ENCODE measurements at regions not wholly inside any gene's neighbourhood (a gene's known extent, or its start where the extent isn't known, plus 50 kb on each side); places are given as distances from the start of the nearest gene placed in this dataset.

- H3K4me1 ChIP-seq (replicated peaks in 1 of 2) = no peaks in the 10 kb centered on the region
- in situ Hi-C loops (cut with MboI; ENCODE audit: low pct_unique_long_range_greater_than_20kb in 2 of 9, low sequenced_read_pairs in 9 of 9, unreplicated experiment in 9 of 9) = no loop called here
- WGBS, 10 experiments = 0 to 100% (median 75%) methylated on average over 1 to 2 of the region's 2 CpGs; no CpG with 5 or more reads in 1 of the 10 experiments
- no peak overlapping the region for H3K27ac ChIP-seq
- no peak for ATAC-seq (replicated peaks in 6 of 8)
- no peak overlapping the region for H3K4me3 ChIP-seq
Measured at GRCh38 chr19:28530406-28531035, 682.4 kb downstream of the UQCRFS1 start.

GRCh38 chr19:28526038-28526437, 686.9 kb downstream of the UQCRFS1 start:
- in situ Hi-C loops (cut with MboI; ENCODE audit: low pct_unique_long_range_greater_than_20kb in 2 of 9, low sequenced_read_pairs in 9 of 9, unreplicated experiment in 9 of 9) = no loop called here
- Histone ChIP-seq H3K27ac (no peak overlapping the region), H3K4me3 (no peak overlapping the region), H3K4me1 (replicated peaks in 1 of 2) (peaks cover 0 to 5% of the 10 kb centered on the region in 2 donors)
- ATAC-seq (replicated peaks in 6 of 8) = peak in 2 of 8 experiments; percentile 55 to 69
- WGBS, 10 experiments = 0 to 100% (median 46%) methylated on average over 1 to 2 of the region's 2 CpGs; no CpG with 5 or more reads in 2 of the 10 experiments

GRCh38 chr19:28523619-28524018, 689.3 kb downstream of the UQCRFS1 start:
- no peak for ATAC-seq (replicated peaks in 6 of 8)
- WGBS, 10 experiments = 8 to 100% (median 75%) methylated on average over 1 to 4 of the region's 4 CpGs; no CpG with 5 or more reads in 1 of the 10 experiments
- Histone ChIP-seq H3K4me3 (no peak overlapping the region), H3K4me1 (replicated peaks in 1 of 2) (peaks cover 9 to 28% of the 10 kb centered on the region in 2 donors), H3K27ac (no peak overlapping the region)
- in situ Hi-C loops (cut with MboI; ENCODE audit: low pct_unique_long_range_greater_than_20kb in 2 of 9, low sequenced_read_pairs in 9 of 9, unreplicated experiment in 9 of 9) = no loop called here

- Histone ChIP-seq H3K27ac (no peak overlapping the region), H3K4me1 (replicated peaks in 1 of 2) (peaks cover 9 to 28% of the 10 kb centered on the region in 2 donors), H3K4me3 (no peak overlapping the region)
- 27 to 97% (median 55%) methylated on average over 2 to 6 of the region's 8 CpGs; no CpG with 5 or more reads in 4 of the 10 experiments for WGBS, 10 experiments
- in situ Hi-C loops (cut with MboI; ENCODE audit: low pct_unique_long_range_greater_than_20kb in 2 of 9, low sequenced_read_pairs in 9 of 9, unreplicated experiment in 9 of 9) = no loop called here
- ATAC-seq (replicated peaks in 6 of 8) = peak in 2 of 8 experiments; percentile 4 to 5
Measured at GRCh38 chr19:28522545-28522922, 690.4 kb downstream of the UQCRFS1 start.

- in situ Hi-C loops (cut with MboI; ENCODE audit: low pct_unique_long_range_greater_than_20kb in 2 of 9, low sequenced_read_pairs in 9 of 9, unreplicated experiment in 9 of 9) = no loop called here
- H3K4me3 ChIP-seq = no peak overlapping the region
- no peak for ATAC-seq (replicated peaks in 6 of 8)
- no peak overlapping the region for H3K27ac ChIP-seq
- peaks cover 9 to 28% of the 10 kb centered on the region in 2 donors for H3K4me1 ChIP-seq (replicated peaks in 1 of 2)
- 18 to 94% (median 78%) methylated on average over 2 to 7 of the region's 9 CpGs for WGBS, 10 experiments
Measured at GRCh38 chr19:28521614-28522544, 691.1 kb downstream of the UQCRFS1 start.

DNA sequence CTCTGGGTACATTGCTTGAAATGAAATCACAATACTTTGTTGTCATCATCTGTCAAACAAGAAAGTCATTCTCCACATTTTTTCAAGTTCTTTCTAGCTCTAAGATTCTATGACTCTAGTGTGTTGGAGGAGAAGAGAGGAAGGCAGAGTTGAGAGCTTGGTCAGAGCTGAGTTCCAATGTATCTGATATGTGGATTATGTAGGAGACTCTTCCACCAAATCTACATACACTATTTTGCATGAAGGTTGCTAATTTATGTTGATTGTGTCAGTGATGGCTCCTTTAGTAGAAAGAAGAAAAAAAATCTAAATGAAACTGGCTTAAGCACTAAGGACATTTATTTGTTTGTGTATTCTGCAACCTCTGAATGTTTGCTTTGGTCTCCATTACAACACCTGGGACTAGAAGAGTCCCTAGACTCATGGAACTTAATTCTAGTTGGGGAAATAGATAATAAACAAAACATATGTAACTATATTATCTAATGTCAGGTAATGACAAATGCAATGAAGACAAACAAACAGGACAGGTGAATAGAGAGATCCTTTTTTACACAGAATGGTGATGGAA, 691.9 kb downstream of the UQCRFS1 start:
- no peak overlapping the region for H3K27ac ChIP-seq
- ATAC-seq (replicated peaks in 6 of 8) = peak in 3 of 8 experiments; percentile 59 to 76 (median 62)

GRCh38 chr19:28519952-28520861, 692.7 kb downstream of the UQCRFS1 start:
- Histone ChIP-seq H3K4me1 (replicated peaks in 1 of 2) (peaks cover 9 to 28% of the 10 kb centered on the region in 2 donors), H3K4me3 (no peak overlapping the region), H3K27ac (peak overlapping the region; percentile 23 to 44)
- WGBS, 10 experiments = 0 to 70% (median 40%) methylated on average over 2 to 12 of the region's 15 CpGs; no CpG with 5 or more reads in 1 of the 10 experiments
- in situ Hi-C loops (cut with MboI; ENCODE audit: low pct_unique_long_range_greater_than_20kb in 2 of 9, low sequenced_read_pairs in 9 of 9, unreplicated experiment in 9 of 9) = no loop called here
- ATAC-seq (replicated peaks in 6 of 8) = peak; percentile 74 to 100 (median 98)

More for the DNA sequence above, 691.9 kb downstream of the UQCRFS1 start:
- Histone ChIP-seq H3K4me1 (replicated peaks in 1 of 2) (peaks cover 9 to 28% of the 10 kb centered on the region in 2 donors), H3K4me3 (no peak overlapping the region)
- in situ Hi-C loops (cut with MboI; ENCODE audit: low pct_unique_long_range_greater_than_20kb in 2 of 9, low sequenced_read_pairs in 9 of 9, unreplicated experiment in 9 of 9) = no loop called here

- WGBS, 10 experiments = 40 to 86% (median 64%) methylated on average over 1 to 6 of the region's 8 CpGs; no CpG with 5 or more reads in 3 of the 10 experiments
- no peak for ATAC-seq (replicated peaks in 6 of 8)
- H3K4me3 ChIP-seq = no peak overlapping the region
- in situ Hi-C loops (cut with MboI; ENCODE audit: low pct_unique_long_range_greater_than_20kb in 2 of 9, low sequenced_read_pairs in 9 of 9, unreplicated experiment in 9 of 9) = no loop called here
- peak overlapping the region in 1 of 2 donors; percentile 44 for H3K27ac ChIP-seq
- peaks cover 9 to 30% of the 10 kb centered on the region in 2 donors for H3K4me1 ChIP-seq (replicated peaks in 1 of 2)
Measured at GRCh38 chr19:28519218-28519779, 693.7 kb downstream of the UQCRFS1 start.

DNA sequence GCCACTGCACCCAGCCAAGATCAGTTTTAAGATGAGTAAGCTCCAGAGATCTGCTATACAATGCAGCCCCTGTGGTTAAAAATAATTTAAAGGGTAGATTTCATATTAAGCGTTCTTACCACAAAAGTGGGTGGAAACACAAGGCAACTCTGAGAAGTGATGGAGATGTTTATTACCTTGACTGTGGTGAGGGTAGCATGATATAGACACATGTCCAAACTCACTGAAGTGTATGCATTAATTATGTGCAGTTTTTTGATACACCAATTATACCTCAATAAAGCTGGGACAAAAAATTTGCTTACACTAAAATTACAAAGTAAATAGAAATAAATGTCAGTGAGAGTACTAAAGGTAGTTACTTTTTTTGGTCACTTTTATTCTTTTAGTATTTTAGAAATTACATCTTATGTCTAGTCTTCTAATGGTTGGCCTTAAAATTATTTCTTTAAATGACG, 696.5 kb downstream of the UQCRFS1 start:
- 32 to 100% (median 89%) methylated on average over 1 to 2 of the region's 2 CpGs; no CpG with 5 or more reads in 1 of the 10 experiments for WGBS, 10 experiments
- in situ Hi-C loops (cut with MboI; ENCODE audit: low pct_unique_long_range_greater_than_20kb in 2 of 9, low sequenced_read_pairs in 9 of 9, unreplicated experiment in 9 of 9) = no loop called here
- ATAC-seq (replicated peaks in 6 of 8) = no peak
- peaks cover 9 to 32% of the 10 kb centered on the region in 2 donors for H3K4me1 ChIP-seq (replicated peaks in 1 of 2)
- no peak overlapping the region for H3K27ac ChIP-seq
- no peak overlapping the region for H3K4me3 ChIP-seq

- in situ Hi-C loops (cut with MboI; ENCODE audit: low pct_unique_long_range_greater_than_20kb in 2 of 9, low sequenced_read_pairs in 9 of 9, unreplicated experiment in 9 of 9) = no loop called here
- H3K4me1 ChIP-seq (replicated peaks in 1 of 2) = peaks cover 3 to 9% of the 10 kb centered on the region in 2 donors
- H3K4me3 ChIP-seq = no peak overlapping the region
- 42 to 64% methylated on average over 1 to 2 of the region's 3 CpGs; no CpG with 5 or more reads in 8 of the 10 experiments for WGBS, 10 experiments
- no peak for ATAC-seq (replicated peaks in 6 of 8)
- H3K27ac ChIP-seq = no peak overlapping the region
Measured at GRCh38 chr19:28514166-28514565, 698.8 kb downstream of the UQCRFS1 start.

DNA sequence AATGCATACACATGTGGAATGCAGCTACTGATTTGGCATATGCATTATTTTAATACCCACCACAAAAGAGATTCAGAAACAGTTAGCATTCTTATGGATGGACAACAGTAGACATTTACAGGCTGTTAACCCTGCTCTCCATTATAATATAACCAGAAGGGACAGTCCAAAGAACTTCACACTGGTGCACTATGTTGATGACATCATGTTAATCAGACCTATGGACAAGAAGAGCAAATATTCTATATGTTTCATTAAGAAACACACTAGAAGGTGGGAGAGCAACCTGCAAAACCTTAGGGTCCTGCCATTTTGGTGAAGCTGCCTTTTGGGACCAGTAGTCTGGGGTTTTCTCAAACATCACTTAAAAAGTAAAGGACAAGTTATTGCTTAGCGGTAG, 701.3 kb downstream of the UQCRFS1 start:
- ATAC-seq (replicated peaks in 6 of 8) = peak in 2 of 8 experiments; percentile 26 to 74
- Histone ChIP-seq H3K4me3 (no peak overlapping the region), H3K27ac (no peak overlapping the region), H3K4me1 (replicated peaks in 1 of 2) (peaks cover 0 to 5% of the 10 kb centered on the region in 2 donors)
- WGBS, 10 experiments = 40 to 100% (median 100%) methylated on average over 1 of the region's 1 CpG; no CpG with 5 or more reads in 7 of the 10 experiments
- in situ Hi-C loops (cut with MboI; ENCODE audit: low pct_unique_long_range_greater_than_20kb in 2 of 9, low sequenced_read_pairs in 9 of 9, unreplicated experiment in 9 of 9) = no loop called here

Measured in motor neuron (in vitro differentiated cells).